ENCODE measurements at regions not wholly inside any gene's neighbourhood (a gene's known extent, or its start where the extent isn't known, plus 50 kb on each side); places are given as distances from the start of the nearest gene placed in this dataset.
"Not testable (repeated sequence)": the region's sequence is repeated elsewhere in the genome, so short reads cannot be mapped to it uniquely, and the experiment has no call there.

DNA sequence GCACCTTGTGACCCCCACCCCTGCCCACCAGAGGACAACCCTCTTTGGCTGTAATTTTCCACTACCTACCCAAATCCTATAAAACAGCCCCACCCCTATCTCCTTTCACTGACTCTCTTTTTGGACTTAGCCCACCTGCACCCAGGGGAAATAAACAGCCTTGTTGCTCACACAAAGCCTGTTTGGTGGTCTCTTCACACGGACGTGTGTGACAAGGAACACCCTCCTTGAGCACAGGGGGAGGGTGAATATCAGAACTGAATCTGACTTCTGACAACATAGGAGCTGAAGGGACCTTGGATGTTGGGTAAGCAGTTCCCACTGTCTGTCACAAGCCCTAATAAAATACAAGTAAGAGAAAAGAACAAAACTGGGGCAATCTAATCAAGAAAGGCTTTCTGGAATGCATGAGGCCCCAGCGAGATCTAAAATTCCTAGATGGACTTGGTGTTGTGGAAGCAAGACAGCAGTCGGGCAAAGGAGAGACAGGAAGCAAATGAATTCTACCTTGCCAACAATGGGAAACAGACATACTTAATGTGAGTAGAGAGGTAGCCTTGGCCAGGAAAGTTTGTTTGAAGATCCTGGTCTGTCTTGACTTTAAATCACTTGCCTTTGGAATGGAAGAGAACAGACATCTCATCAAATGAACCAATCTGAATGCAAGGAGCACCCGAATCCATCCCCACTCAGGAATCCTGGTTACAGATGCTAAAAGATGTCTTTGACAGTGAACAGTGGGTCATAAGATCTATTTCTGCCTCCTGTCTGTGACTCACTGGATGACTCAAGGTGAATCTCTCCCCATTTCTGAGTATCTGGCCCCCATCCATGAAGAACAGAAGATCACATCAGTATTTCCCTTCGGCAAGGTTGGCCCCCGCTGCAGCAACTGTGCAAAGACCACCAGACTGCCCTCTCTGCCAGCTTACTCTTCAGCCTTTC is 53.3 kb downstream of the OLFML3 start:
- no peak for DNase-seq (ENCODE audit: extremely low read depth, low read depth)

GRCh38 chr1:114033216-114033706 is 54.0 kb downstream of the OLFML3 start:
- DNase-seq (ENCODE audit: extremely low read depth, low read depth) = peak; percentile 1

DNA sequence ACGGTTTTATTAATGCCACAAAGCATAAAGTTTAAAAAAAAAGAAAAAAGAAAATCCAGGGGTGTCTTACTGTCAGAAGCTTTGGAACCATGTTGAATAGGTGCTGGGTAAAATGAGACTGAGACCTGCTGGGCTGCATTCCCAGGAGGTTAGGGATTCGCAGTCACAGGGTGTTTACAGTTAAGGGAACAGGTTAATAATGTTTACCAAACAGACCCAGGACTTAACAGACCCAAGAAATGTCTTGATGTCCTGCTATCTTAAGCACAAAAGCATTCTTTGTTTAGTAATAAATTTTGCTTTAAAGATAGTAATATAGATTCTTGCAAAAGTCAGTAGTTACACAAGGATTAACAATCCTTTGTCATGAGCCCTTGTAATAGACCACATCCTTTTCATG is 54.7 kb downstream of the OLFML3 start:
- DNase-seq (ENCODE audit: extremely low read depth, low read depth) = no peak

GRCh38 chr1:114034567-114035303 is 55.5 kb downstream of the OLFML3 start:
- no peak for DNase-seq (ENCODE audit: extremely low read depth, low read depth)

- DNase-seq (ENCODE audit: extremely low read depth, low read depth) = no peak
These were observed 56.0 kb downstream of the OLFML3 start for GRCh38 chr1:114035304-114035700.

GRCh38 chr1:114036841-114037630 is 57.8 kb downstream of the OLFML3 start:
- not testable (repeated sequence) for DNase-seq (ENCODE audit: extremely low read depth, low read depth)

DNA sequence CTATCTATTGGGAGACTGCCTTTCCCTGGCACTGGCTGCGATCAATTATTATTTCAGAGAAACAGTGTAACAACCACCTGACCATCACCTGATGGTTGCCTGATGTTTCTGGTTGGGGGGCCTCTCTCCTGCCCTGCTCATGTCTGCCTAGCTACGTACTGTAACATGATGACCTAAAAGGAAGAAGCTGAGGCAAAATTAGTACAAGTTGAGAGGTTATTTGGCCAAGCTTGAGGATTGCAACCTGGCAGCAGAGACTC is 58.3 kb downstream of the OLFML3 start:
- DNase-seq (ENCODE audit: extremely low read depth, low read depth) = no peak

GRCh38 chr1:114037962-114038816 is 58.9 kb downstream of the OLFML3 start:
- no peak for DNase-seq (ENCODE audit: extremely low read depth, low read depth)

Data from NCI-H460 (cell line).